IMR-90 (cell line): ENCODE measurements at regions not wholly inside any gene's neighbourhood (a gene's known extent, or its start where the extent isn't known, plus 50 kb on each side); places are given as distances from the start of the nearest gene placed in this dataset.

Source experiments
- ATAC-seq: fragments of 200-7000 bp; cut with Tn5 transposase; 2 replicates; pipeline ENCODE4 v1.9.1; 2020; ENCODE audit warnings: low read depth, mild to moderate bottlenecking, moderate library complexity
- BruUV-seq: library from RNA; stranded (reverse); fragments of 400-500 nt; replicated peaks from 2 replicates; lab custom pipeline; 2021; lab: Mats Ljungman, UMichigan
- CTCF ChIA-PET: fragments of 300-600 bp; formaldehyde crosslinking; extraction: SDS; loops from one replicate; lab custom pipeline; 2021; ENCODE audit warnings: antibody characterized with exemption; lab: Yijun Ruan, JAX
- POLR2A ChIA-PET: fragments of 300-600 bp; sonication (Branson Sonifier 250); formaldehyde crosslinking; loops from one replicate; lab custom pipeline; 2022; ENCODE audit warnings: antibody characterized with exemption; ENCODE audit not compliant: unreplicated experiment; lab: Charles Lee
- DNase-seq: peaks from one replicate; pipeline ENCODE4 v3.0.0; 2013
- H2AFZ ChIP-seq: replicated peaks from 2 replicates; pipeline ENCODE3; 2013; ENCODE audit warnings: low read length, mild to moderate bottlenecking; ENCODE audit not compliant: poor library complexity
- H2AK5ac ChIP-seq: 2 replicates; pipeline ENCODE4 v1.6.1; 2013; ENCODE audit warnings: low read depth, low read length, inconsistent platforms
- H2AK9ac ChIP-seq: replicated peaks from 2 replicates; pipeline ENCODE3; 2013; ENCODE audit warnings: mild to moderate bottlenecking, low read depth, low read length, moderate library complexity; ENCODE audit not compliant: poor library complexity
- H2BK120ac ChIP-seq: 2 replicates; pipeline ENCODE4 v1.6.1; 2013; ENCODE audit warnings: low read depth, low read length, inconsistent platforms
- H2BK15ac ChIP-seq: 3 replicates; pipeline ENCODE4 v1.6.1; 2013; ENCODE audit warnings: low read depth, low read length, inconsistent platforms
- H2BK20ac ChIP-seq: 2 replicates; pipeline ENCODE4 v1.6.1; 2013; ENCODE audit warnings: low read depth, mild to moderate bottlenecking, inconsistent platforms, low read length, moderate library complexity
- H2BK5ac ChIP-seq: 2 replicates; pipeline ENCODE4 v1.6.1; 2013; ENCODE audit warnings: mild to moderate bottlenecking, low read depth, low read length, inconsistent platforms; ENCODE audit not compliant: poor library complexity, severe bottlenecking
- H3K14ac ChIP-seq: replicated peaks from 2 replicates; pipeline ENCODE4 v1.6.1; 2013; ENCODE audit warnings: low read depth, low read length, inconsistent platforms
- H3K18ac ChIP-seq: 2 replicates; pipeline ENCODE4 v1.6.1; 2013; ENCODE audit warnings: low read depth, low read length, control low read depth
- H3K23ac ChIP-seq: 2 replicates; pipeline ENCODE4 v1.6.1; 2013; ENCODE audit warnings: low read depth, low read length, inconsistent platforms
- H3K27ac ChIP-seq: 2 replicates; pipeline ENCODE4 v1.5.1; 2013; ENCODE audit warnings: mild to moderate bottlenecking, control low read depth, low read length; ENCODE audit not compliant: insufficient read depth
- H3K27me3 ChIP-seq: 2 replicates; pipeline ENCODE4 v1.6.1; 2013; ENCODE audit warnings: low read length; ENCODE audit not compliant: control insufficient read depth, insufficient read depth
- H3K36me3 ChIP-seq: 2 replicates; pipeline ENCODE4 v1.6.1; 2013; ENCODE audit warnings: low read length, mixed read lengths; ENCODE audit not compliant: control insufficient read depth, insufficient read depth
- H3K4ac ChIP-seq: 2 replicates; pipeline ENCODE4 v1.6.1; 2013; ENCODE audit warnings: low read depth, low read length, inconsistent platforms
- H3K4me1 ChIP-seq: 2 replicates; pipeline ENCODE4 v1.6.1; 2013; ENCODE audit warnings: low read length, mixed read lengths; ENCODE audit not compliant: control insufficient read depth, insufficient read depth
- H3K4me2 ChIP-seq: 2 replicates; pipeline ENCODE4 v1.6.1; 2013; ENCODE audit warnings: low read depth, mild to moderate bottlenecking, control low read depth, low read length, moderate library complexity
- H3K4me3 ChIP-seq: 2 replicates; pipeline ENCODE4 v1.5.1; 2013; ENCODE audit warnings: low read depth, mild to moderate bottlenecking, control low read depth, low read length, moderate library complexity; ENCODE audit not compliant: insufficient read depth
- H3K56ac ChIP-seq: 2 replicates; pipeline ENCODE4 v1.6.1; 2013; ENCODE audit warnings: low read length, inconsistent platforms; ENCODE audit not compliant: insufficient read depth; ENCODE audit errors: extremely low read depth
- H3K79me1 ChIP-seq, 2 experiments: 2 replicates each; pipeline ENCODE4 v1.6.1; 2013; ENCODE audit warnings: low read length in 2 of 2, inconsistent platforms in 1 of 2, low read depth in 1 of 2
- H3K9ac ChIP-seq: 2 replicates; pipeline ENCODE4 v1.6.1; 2013; ENCODE audit warnings: low read depth, low read length, control low read depth
- H3K9me1 ChIP-seq: 2 replicates; pipeline ENCODE4 v1.6.1; 2013; ENCODE audit warnings: low read length, inconsistent platforms; ENCODE audit not compliant: insufficient read depth
- H3K9me3 ChIP-seq: 2 replicates; pipeline ENCODE4 v1.6.1; 2013; ENCODE audit warnings: low read length; ENCODE audit not compliant: control insufficient read depth, insufficient read depth
- H4K20me1 ChIP-seq: 2 replicates; pipeline ENCODE4 v1.6.1; 2013; ENCODE audit warnings: low read length, inconsistent platforms; ENCODE audit not compliant: insufficient read depth
- H4K5ac ChIP-seq: 2 replicates; pipeline ENCODE4 v1.6.1; 2013; ENCODE audit warnings: mild to moderate bottlenecking, low read depth, low read length, control low read depth
- H4K8ac ChIP-seq, 2 experiments: 2 replicates each; pipeline ENCODE4 v1.6.1; 2013; ENCODE audit warnings: low read depth in 2 of 2, low read length in 2 of 2, control low read depth in 1 of 2, inconsistent platforms in 1 of 2
- H4K91ac ChIP-seq: 2 replicates; pipeline ENCODE4 v1.6.1; 2013; ENCODE audit warnings: low read depth, low read length, inconsistent platforms; ENCODE audit not compliant: insufficient read depth
- CEBPB ChIP-seq: IDR thresholded peaks from 2 replicates; pipeline ENCODE4 v1.6.1; 2012; ENCODE audit warnings: low read depth, low read length, improper control_type of control experiment
- FOS ChIP-seq: fragments of 150-350 bp; IDR thresholded peaks from 2 replicates; pipeline ENCODE4 v1.6.1; 2016; ENCODE audit warnings: low read depth, low read length
- MXI1 ChIP-seq: IDR thresholded peaks from 2 replicates; pipeline ENCODE4 v1.6.1; 2012; ENCODE audit warnings: low read depth, mild to moderate bottlenecking, low read length, moderate library complexity, borderline replicate concordance
- WGBS, 2 experiments: methylation state at CpG; one replicate each; pipeline versions ENCODE4 v1.1.5 to v1.1.7; 2013; ENCODE audit warnings: missing lambda C conversion rate in 2 of 2; ENCODE audit not compliant: insufficient read length in 1 of 2; ENCODE audit errors: extremely low coverage in 2 of 2; 5-methylcytosine and 5-hydroxymethylcytosine counted together
- dilution Hi-C: fragments of 300-500 bp; cut with HindIII; formaldehyde crosslinking; loops from one replicate; pipeline ENCODE4 v1.14.3; 2018; ENCODE audit warnings: low sequenced_read_pairs; ENCODE audit not compliant: unreplicated experiment
- in situ Hi-C: fragments of 300-500 bp; cut with MboI; formaldehyde crosslinking; loops from 3 replicates; pipeline ENCODE4 v1.14.3; 2019; ENCODE audit warnings: low sequenced_read_pairs, inconsistent platforms, mixed read lengths
- intact Hi-C: fragments of 100-400 bp; cut with micrococcal nuclease; formaldehyde crosslinking; loops from 2 replicates; pipeline ENCODE4 v1.10.0; 2022

DNA sequence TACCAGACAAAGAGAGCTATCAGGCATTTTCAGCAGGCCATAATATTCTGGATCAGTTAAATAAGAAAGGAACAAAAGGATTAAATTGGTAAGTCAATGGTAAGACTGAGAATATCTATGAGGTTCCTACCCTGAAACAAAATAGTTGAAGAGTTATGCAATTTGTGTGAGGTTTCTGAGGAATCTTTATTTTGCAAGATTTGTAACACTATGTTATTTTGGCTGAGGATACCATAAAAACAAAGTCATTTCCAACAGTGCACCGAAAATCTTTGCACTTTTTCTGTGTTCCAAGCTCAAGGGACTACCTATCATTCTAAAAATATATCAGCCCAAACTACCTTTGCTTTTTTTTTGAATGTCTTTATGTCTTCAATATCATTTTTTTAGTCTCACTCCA is 383.3 kb upstream of the CITED2 start:
- in situ Hi-C loops (no loop called here), dilution Hi-C loops (no loop called here), intact Hi-C loops (loop anchor here (5.0 kb wide), 1 partner anchor 95 kb away; no protein-coding TSS in a partner anchor)
- Histone ChIP-seq H3K9ac (no peak overlapping the region), H2BK5ac (peak overlapping the region; percentile 37), H4K91ac (no peak overlapping the region), H3K23ac (no peak overlapping the region), H3K4me2 (peak overlapping the region; percentile 25; the same call in 1 of the 2 replicates), H3K56ac (no peak overlapping the region), H3K14ac (no peak overlapping the region; the same call in 1 of the 2 replicates), H4K8ac (0 out of 4 replicates have a peak overlapping the region, but pooled peaks of 1 of the 2 experiments have one; percentile 38), H3K4me3 (no peak overlapping the region), H3K27ac (no peak overlapping the region), H2BK15ac (peak overlapping the region; percentile 84; the same call in 1 of the 3 replicates), H3K27me3 (no peaks in the 10 kb centered on the region), H3K36me3 (no peaks in the 10 kb centered on the region), H4K20me1 (no peaks in the 10 kb centered on the region), H2AK5ac (no peak overlapping the region), H3K9me3 (no peaks in the 10 kb centered on the region), H2BK20ac (peak overlapping the region; percentile 30; the same call in 1 of the 2 replicates), H3K18ac (peak overlapping the region; percentile 97), H3K79me1 (no peaks in the 10 kb centered on the region), H4K5ac (peak overlapping the region; percentile 19; the same call in 1 of the 2 replicates), H3K9me1 (no peaks in the 10 kb centered on the region; the same call in none of the 2 replicates), H3K4ac (no peak overlapping the region; the same call in 1 of the 2 replicates), H3K4me1 (peaks cover 11% of the 10 kb centered on the region), H2BK120ac (0 out of 2 replicates have a peak overlapping the region, but pooled peaks have one; percentile 9), H2AK9ac (no peak overlapping the region), H2AFZ (no peak overlapping the region)
- ChIA-PET CTCF (no interaction called here), POLR2A (no interaction called here)
- peak; percentile 42 for DNase-seq
- WGBS, 2 experiments, result no CpG with 5 or more reads among the region's 1 CpG
- BruUV-seq, result no TSS peak
- peak; percentile 49 for ATAC-seq
- TF ChIP-seq FOS, result no peak
- no peak for TF ChIP-seq MXI1
- peak; percentile 70 for TF ChIP-seq CEBPB
